Trophoblast cell (in vitro differentiated cells and primary cell): ENCODE measurements at regions not wholly inside any gene's neighbourhood (a gene's known extent, or its start where the extent isn't known, plus 50 kb on each side); places are given as distances from the start of the nearest gene placed in this dataset.

Experiments used
- DNase-seq, 2 donors: peaks; one replicate each; pipeline ENCODE4 v3.0.0-alpha.2; 2016
- H2AFZ ChIP-seq: 2 replicates; pipeline ENCODE4 v1.6.1; 2013; ENCODE audit warnings: low read length, moderate library complexity, mild to moderate bottlenecking; ENCODE audit not compliant: insufficient read depth, poor library complexity
- H2AK5ac ChIP-seq: 2 replicates; pipeline ENCODE4 v1.6.1; 2013; ENCODE audit warnings: mild to moderate bottlenecking, low read length
- H2BK120ac ChIP-seq: 2 replicates; pipeline ENCODE4 v1.6.1; 2013; ENCODE audit warnings: low read length, mild to moderate bottlenecking, moderate library complexity; ENCODE audit not compliant: insufficient read depth, poor library complexity
- H2BK12ac ChIP-seq: 2 replicates; pipeline ENCODE4 v1.6.1; 2013; ENCODE audit warnings: mild to moderate bottlenecking, low read length, moderate library complexity
- H2BK5ac ChIP-seq: 2 replicates; pipeline ENCODE4 v1.6.1; 2013; ENCODE audit warnings: low read length, low read depth, moderate library complexity, mild to moderate bottlenecking; ENCODE audit not compliant: poor library complexity
- H3K14ac ChIP-seq: 2 replicates; pipeline ENCODE4 v1.6.1; 2013; ENCODE audit warnings: mild to moderate bottlenecking, low read length
- H3K18ac ChIP-seq: 2 replicates; pipeline ENCODE4 v1.6.1; 2013; ENCODE audit warnings: mild to moderate bottlenecking, low read length
- H3K23ac ChIP-seq: 2 replicates; pipeline ENCODE4 v1.6.1; 2013; ENCODE audit warnings: low read length
- H3K27ac ChIP-seq: 2 replicates; pipeline ENCODE4 v1.5.1; 2013; ENCODE audit warnings: low read depth, mild to moderate bottlenecking, inconsistent platforms, low read length, moderate library complexity
- H3K27me3 ChIP-seq: 2 replicates; pipeline ENCODE4 v1.6.1; 2013; ENCODE audit warnings: inconsistent platforms, mild to moderate bottlenecking, low read length, moderate library complexity; ENCODE audit not compliant: insufficient read depth
- H3K36me3 ChIP-seq, 2 experiments: 1 replicate in 1 of 2; 2 replicates in 1 of 2; pipeline ENCODE4 v1.6.1; 2013; ENCODE audit warnings: low read length in 2 of 2, mild to moderate bottlenecking in 2 of 2, moderate library complexity in 1 of 2; ENCODE audit not compliant: insufficient read depth in 2 of 2, control insufficient read depth in 1 of 2
- H3K4ac ChIP-seq: 2 replicates; pipeline ENCODE4 v1.6.1; 2013; ENCODE audit warnings: low read depth, mild to moderate bottlenecking, low read length, moderate library complexity
- H3K4me1 ChIP-seq, 2 experiments: 1 replicate in 1 of 2; 2 replicates in 1 of 2; pipeline ENCODE4 v1.6.1; 2013; ENCODE audit warnings: low read length in 2 of 2, mild to moderate bottlenecking in 2 of 2, moderate library complexity in 1 of 2; ENCODE audit not compliant: insufficient read depth in 2 of 2, control insufficient read depth in 1 of 2
- H3K4me2 ChIP-seq: 2 replicates; pipeline ENCODE4 v1.6.1; 2013; ENCODE audit warnings: inconsistent platforms, mild to moderate bottlenecking, low read length, moderate library complexity
- H3K4me3 ChIP-seq: 2 replicates; pipeline ENCODE4 v1.5.1; 2013; ENCODE audit warnings: mild to moderate bottlenecking, low read depth, low read length, inconsistent platforms
- H3K79me1 ChIP-seq: one replicate; pipeline ENCODE4 v1.6.1; 2013; ENCODE audit warnings: low read length
- H3K79me2 ChIP-seq: 2 replicates; pipeline ENCODE4 v1.6.1; 2013; ENCODE audit warnings: low read length, mild to moderate bottlenecking; ENCODE audit not compliant: control insufficient read depth, insufficient read depth, poor library complexity
- H3K9ac ChIP-seq: 2 replicates; pipeline ENCODE4 v1.6.1; 2013; ENCODE audit warnings: mild to moderate bottlenecking, low read length
- H3K9me3 ChIP-seq: 2 replicates; pipeline ENCODE4 v1.6.1; 2013; ENCODE audit warnings: low read depth, mild to moderate bottlenecking, control low read depth, inconsistent platforms, low read length; ENCODE audit not compliant: insufficient read depth
- H4K12ac ChIP-seq: 2 replicates; pipeline ENCODE4 v1.6.1; 2013; ENCODE audit warnings: low read depth, mild to moderate bottlenecking, low read length, moderate library complexity
- H4K8ac ChIP-seq: 2 replicates; pipeline ENCODE4 v1.6.1; 2013; ENCODE audit warnings: low read depth, mild to moderate bottlenecking, low read length, moderate library complexity
- H4K91ac ChIP-seq: one replicate; pipeline ENCODE4 v1.6.1; 2013; ENCODE audit warnings: low read depth, mild to moderate bottlenecking, low read length, moderate library complexity
- WGBS: extraction: QIAGEN DNeasy Blood & Tissue Kit; methylation state at CpG from one replicate; pipeline ENCODE4 v1.1.7; 2013; ENCODE audit warnings: missing lambda C conversion rate; ENCODE audit not compliant: insufficient read length, insufficient coverage; ENCODE audit errors: extremely low coverage; 5-methylcytosine and 5-hydroxymethylcytosine counted together

- no CpG with 5 or more reads among the region's 19 CpGs for WGBS
- Histone ChIP-seq H3K79me1 (no peaks in the 10 kb centered on the region), H3K27ac (no peak overlapping the region)
These were observed 132.1 kb upstream of the KCNG1 start for GRCh38 chr20:51154708-51155690.

GRCh38 chr20:51153867-51154707, 131.2 kb upstream of the KCNG1 start:
- Histone ChIP-seq H2AFZ (no peak overlapping the region), H2AK5ac (no peak overlapping the region), H2BK120ac (no peak overlapping the region), H3K36me3 (no peaks in the 10 kb centered on the region), H4K8ac (no peak overlapping the region), H2BK12ac (no peak overlapping the region), H3K27me3 (no peaks in the 10 kb centered on the region), H3K4ac (no peak overlapping the region), H4K12ac (no peak overlapping the region), H3K27ac (no peak overlapping the region), H3K79me1 (no peaks in the 10 kb centered on the region), H2BK5ac (no peak overlapping the region), H3K18ac (no peak overlapping the region), H4K91ac (no peak overlapping the region), H3K9me3 (peaks cover 2% of the 10 kb centered on the region), H3K23ac (no peak overlapping the region), H3K4me1 (peaks cover 12 to 16% of the 10 kb centered on the region in 2 experiments), H3K9ac (peak overlapping the region; percentile 21), H3K4me2 (no peak overlapping the region), H3K4me3 (no peak overlapping the region), H3K14ac (no peak overlapping the region), H3K79me2 (no peaks in the 10 kb centered on the region)
- WGBS: no CpG with 5 or more reads among the region's 6 CpGs
- no peak for DNase-seq

More at GRCh38 chr20:51154708-51155690, 132.1 kb upstream of the KCNG1 start:
- peak overlapping the region; percentile 9 for H2AK5ac ChIP-seq
- H3K4me1 ChIP-seq: peaks cover 12 to 16% of the 10 kb centered on the region in 2 experiments
- H3K4me3 ChIP-seq: no peak overlapping the region
- H2AFZ ChIP-seq: no peak overlapping the region
- H3K18ac ChIP-seq: peak overlapping the region; percentile 36
- H3K14ac ChIP-seq: no peak overlapping the region
- H3K79me2 ChIP-seq: no peaks in the 10 kb centered on the region
- no peaks in the 10 kb centered on the region for H3K36me3 ChIP-seq
- no peak overlapping the region for H2BK5ac ChIP-seq
- H3K9me3 ChIP-seq: peaks cover 2% of the 10 kb centered on the region
- H2BK120ac ChIP-seq: no peak overlapping the region
- H4K8ac ChIP-seq: no peak overlapping the region
- no peaks in the 10 kb centered on the region for H3K27me3 ChIP-seq
- peak overlapping the region; percentile 63 for H2BK12ac ChIP-seq
- H3K9ac ChIP-seq: no peak overlapping the region
- H3K23ac ChIP-seq: no peak overlapping the region
- H4K91ac ChIP-seq: no peak overlapping the region
- no peak overlapping the region for H4K12ac ChIP-seq
- no peak overlapping the region for H3K4me2 ChIP-seq
- no peak for DNase-seq
- no peak overlapping the region for H3K4ac ChIP-seq

- H4K91ac ChIP-seq: no peak overlapping the region
- no peak overlapping the region for H2AFZ ChIP-seq
- no peak for DNase-seq
- H3K27me3 ChIP-seq: no peaks in the 10 kb centered on the region
- no peak overlapping the region for H4K12ac ChIP-seq
- H3K9me3 ChIP-seq: peaks cover 4% of the 10 kb centered on the region
- no CpG with 5 or more reads among the region's 2 CpGs for WGBS
- no peak overlapping the region for H3K9ac ChIP-seq
- no peak overlapping the region for H2BK5ac ChIP-seq
- H3K14ac ChIP-seq: no peak overlapping the region
- H3K4ac ChIP-seq: no peak overlapping the region
- H3K79me2 ChIP-seq: no peaks in the 10 kb centered on the region
- H3K18ac ChIP-seq: no peak overlapping the region
- no peaks in the 10 kb centered on the region for H3K36me3 ChIP-seq
- H3K4me1 ChIP-seq: no peaks in the 10 kb centered on the region
- no peak overlapping the region for H3K4me2 ChIP-seq
- no peak overlapping the region for H2BK12ac ChIP-seq
- no peak overlapping the region for H3K4me3 ChIP-seq
- H2AK5ac ChIP-seq: no peak overlapping the region
- H3K79me1 ChIP-seq: no peaks in the 10 kb centered on the region
- no peak overlapping the region for H3K23ac ChIP-seq
- H3K27ac ChIP-seq: no peak overlapping the region
- H2BK120ac ChIP-seq: no peak overlapping the region
- no peak overlapping the region for H4K8ac ChIP-seq
These were observed 126.0 kb upstream of the KCNG1 start for GRCh38 chr20:51148941-51149340.

- no peak overlapping the region for H2BK12ac ChIP-seq
- no peak overlapping the region for H3K9ac ChIP-seq
- no peak overlapping the region for H3K23ac ChIP-seq
- no peak for DNase-seq
- H3K79me2 ChIP-seq: no peaks in the 10 kb centered on the region
- H2BK120ac ChIP-seq: no peak overlapping the region
- H3K27ac ChIP-seq: no peak overlapping the region
- no peaks in the 10 kb centered on the region for H3K79me1 ChIP-seq
- no peak overlapping the region for H4K91ac ChIP-seq
- no peak overlapping the region for H4K12ac ChIP-seq
- H3K4me1 ChIP-seq: peaks cover 0 to 6% of the 10 kb centered on the region in 2 experiments
- H3K18ac ChIP-seq: no peak overlapping the region
- H2AFZ ChIP-seq: no peak overlapping the region
- no CpG with 5 or more reads among the region's 5 CpGs for WGBS
- H4K8ac ChIP-seq: no peak overlapping the region
- no peak overlapping the region for H3K4me2 ChIP-seq
- H2AK5ac ChIP-seq: no peak overlapping the region
- H2BK5ac ChIP-seq: no peak overlapping the region
- no peak overlapping the region for H3K4me3 ChIP-seq
- H3K14ac ChIP-seq: no peak overlapping the region
- no peak overlapping the region for H3K4ac ChIP-seq
- H3K27me3 ChIP-seq: no peaks in the 10 kb centered on the region
- peaks cover 4% of the 10 kb centered on the region for H3K9me3 ChIP-seq
- H3K36me3 ChIP-seq: no peaks in the 10 kb centered on the region
These were observed 121.6 kb upstream of the KCNG1 start for GRCh38 chr20:51144476-51144875.
